OCI-LY7 (cell line): ENCODE measurements at regions not wholly inside any gene's neighbourhood (a gene's known extent, or its start where the extent isn't known, plus 50 kb on each side); places are given as distances from the start of the nearest gene placed in this dataset.

Experiments used
- EZH2phosphoT487 ChIP-seq: fragments of 200-600 bp; sonication (generic); IDR thresholded peaks from 2 replicates; pipeline ENCODE4 v1.6.1; 2018; ENCODE audit warnings: low read depth, borderline replicate concordance, mild to moderate bottlenecking, mixed run types, antibody characterized with exemption, low read length, moderate library complexity, mixed read lengths
- TF ChIP-seq, protein P1 (sequence below): fragments of 200-600 bp; sonication (generic); conservative IDR thresholded peaks from 2 replicates; pipeline ENCODE4 v1.5.1; 2014; ENCODE audit warnings: mild to moderate bottlenecking, antibody characterized with exemption, low read length, moderate library complexity, mixed read lengths

- TF ChIP-seq, protein P1, sequence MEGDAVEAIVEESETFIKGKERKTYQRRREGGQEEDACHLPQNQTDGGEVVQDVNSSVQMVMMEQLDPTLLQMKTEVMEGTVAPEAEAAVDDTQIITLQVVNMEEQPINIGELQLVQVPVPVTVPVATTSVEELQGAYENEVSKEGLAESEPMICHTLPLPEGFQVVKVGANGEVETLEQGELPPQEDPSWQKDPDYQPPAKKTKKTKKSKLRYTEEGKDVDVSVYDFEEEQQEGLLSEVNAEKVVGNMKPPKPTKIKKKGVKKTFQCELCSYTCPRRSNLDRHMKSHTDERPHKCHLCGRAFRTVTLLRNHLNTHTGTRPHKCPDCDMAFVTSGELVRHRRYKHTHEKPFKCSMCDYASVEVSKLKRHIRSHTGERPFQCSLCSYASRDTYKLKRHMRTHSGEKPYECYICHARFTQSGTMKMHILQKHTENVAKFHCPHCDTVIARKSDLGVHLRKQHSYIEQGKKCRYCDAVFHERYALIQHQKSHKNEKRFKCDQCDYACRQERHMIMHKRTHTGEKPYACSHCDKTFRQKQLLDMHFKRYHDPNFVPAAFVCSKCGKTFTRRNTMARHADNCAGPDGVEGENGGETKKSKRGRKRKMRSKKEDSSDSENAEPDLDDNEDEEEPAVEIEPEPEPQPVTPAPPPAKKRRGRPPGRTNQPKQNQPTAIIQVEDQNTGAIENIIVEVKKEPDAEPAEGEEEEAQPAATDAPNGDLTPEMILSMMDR, result no peak
- no peak for TF ChIP-seq EZH2phosphoT487
Observed at GRCh38 chr4:174080361-174080760, 203.1 kb downstream of the FBXO8 start.
